ENCODE measurements at regions not wholly inside any gene's neighbourhood (a gene's known extent, or its start where the extent isn't known, plus 50 kb on each side); places are given as distances from the start of the nearest gene placed in this dataset.

- no peak for TF ChIP-seq CTCF (IDR thresholded peaks at IDR 0.05)
- TF ChIP-seq POLR2A (IDR thresholded peaks at IDR 0.05), result no peak
- no peak for TF ChIP-seq POLR2AphosphoS5 (IDR thresholded peaks at IDR 0.05)
These were observed 52.5 kb upstream of the NEDD9 start for GRCh38 chr6:11284996-11285395.
